Tibial artery (tissue), 4 donors: ENCODE measurements at regions not wholly inside any gene's neighbourhood (a gene's known extent, or its start where the extent isn't known, plus 50 kb on each side); places are given as distances from the start of the nearest gene placed in this dataset.
"Not testable (repeated sequence)": the region's sequence is repeated elsewhere in the genome, so short reads cannot be mapped to it uniquely, and the experiment has no call there.

Source experiments
- DNase-seq, 2 donors: peaks; one replicate each; pipeline ENCODE4 v3.0.0-alpha.2; 2019
- H3K27ac ChIP-seq, 2 donors: fragments of 200-600 bp; sonication (generic) in 1 of 2; 1 replicate in 1 of 2; 2 replicates in 1 of 2; pipeline ENCODE4 v1.5.1; 2018 to 2019; ENCODE audit warnings: mild to moderate bottlenecking in 1 of 2
- H3K27me3 ChIP-seq, 2 donors: fragments of 200-600 bp; sonication (generic) in 1 of 2; one replicate each; pipeline versions ENCODE4 v1.5.1 to v1.6.0; 2016 to 2019
- H3K36me3 ChIP-seq, 3 donors: fragments of 200-600 bp; sonication (generic) in 2 of 3; one replicate each; pipeline ENCODE4 v1.5.1; 2016 to 2019; ENCODE audit warnings: mild to moderate bottlenecking in 2 of 3
- H3K4me1 ChIP-seq, 4 donors: fragments of 200-600 bp; sonication (generic) in 2 of 4; 1 replicate in 3 of 4; 2 replicates in 1 of 4; pipeline ENCODE4 v1.5.1; 2016 to 2019
- H3K4me3 ChIP-seq, 2 donors: fragments of 200-600 bp; sonication (generic) in 1 of 2; 1 replicate in 1 of 2; 2 replicates in 1 of 2; pipeline ENCODE4 v1.5.1; 2018 to 2019; ENCODE audit warnings: mild to moderate bottlenecking in 2 of 2
- H3K9me3 ChIP-seq, 3 donors: fragments of 200-600 bp; sonication (generic) in 1 of 3; one replicate each; pipeline ENCODE4 v1.5.1; 2016 to 2019
- CTCF ChIP-seq, 2 experiments: fragments of 200-600 bp in 1 of 2; fragments of 450-650 bp in 1 of 2; IDR thresholded peaks; one replicate each; pipeline ENCODE4 v1.5.1; 2017 to 2019; ENCODE audit warnings: antibody characterized with exemption in 2 of 2, mild to moderate bottlenecking in 1 of 2, moderate library complexity in 1 of 2
- intact Hi-C: fragments of 100-400 bp; cut with DNase I; formaldehyde crosslinking; loops from one replicate; pipeline ENCODE4 v1.15.0; 2023; ENCODE audit warnings: low total_unique reads

- Histone ChIP-seq H3K36me3 (no peaks in the 10 kb centered on the region), H3K27ac (no peak overlapping the region), H3K27me3 (no peaks in the 10 kb centered on the region), H3K4me1 (no peaks in the 10 kb centered on the region), H3K9me3 (no peaks in the 10 kb centered on the region), H3K4me3 (no peak overlapping the region)
- no peak for TF ChIP-seq CTCF (IDR thresholded peaks at IDR 0.05)
- intact Hi-C loops = no loop called here
- no peak for DNase-seq
Measured at GRCh38 chr1:166675213-166675612, 164.1 kb upstream of the POGK start.

GRCh38 chr1:166676981-166677380, 162.3 kb upstream of the POGK start:
- H3K27ac ChIP-seq = no peak overlapping the region
- intact Hi-C loops = no loop called here
- no peak for TF ChIP-seq CTCF (IDR thresholded peaks at IDR 0.05)

GRCh38 chr1:166679369-166679768, 159.9 kb upstream of the POGK start:
- intact Hi-C loops = no loop called here
- no peak overlapping the region for H3K4me3 ChIP-seq
- H3K27me3 ChIP-seq = no peaks in the 10 kb centered on the region
- H3K4me1 ChIP-seq = no peaks in the 10 kb centered on the region
- no peaks in the 10 kb centered on the region for H3K36me3 ChIP-seq
- H3K27ac ChIP-seq = no peak overlapping the region
- H3K9me3 ChIP-seq = no peaks in the 10 kb centered on the region
- TF ChIP-seq CTCF (IDR thresholded peaks at IDR 0.05) = no peak
- no peak for DNase-seq

More at GRCh38 chr1:166676981-166677380, 162.3 kb upstream of the POGK start:
- Histone ChIP-seq H3K4me1 (no peaks in the 10 kb centered on the region), H3K27me3 (no peaks in the 10 kb centered on the region), H3K9me3 (no peaks in the 10 kb centered on the region), H3K36me3 (no peaks in the 10 kb centered on the region), H3K4me3 (no peak overlapping the region)
- DNase-seq = no peak

GRCh38 chr1:166682588-166682987, 156.7 kb upstream of the POGK start:
- H3K27me3 ChIP-seq = no peaks in the 10 kb centered on the region
- no peaks in the 10 kb centered on the region for H3K36me3 ChIP-seq
- no peaks in the 10 kb centered on the region for H3K4me1 ChIP-seq
- TF ChIP-seq CTCF (IDR thresholded peaks at IDR 0.05) = no peak
- no peak for DNase-seq
- intact Hi-C loops = no loop called here
- no peak overlapping the region for H3K27ac ChIP-seq
- H3K9me3 ChIP-seq = peaks cover 0 to 4% (median 0%) of the 10 kb centered on the region in 3 donors
- no peak overlapping the region for H3K4me3 ChIP-seq

GRCh38 chr1:166684669-166685068, 154.6 kb upstream of the POGK start:
- intact Hi-C loops, DNase-seq, H3K4me3 ChIP-seq, H3K4me1 ChIP-seq, H3K27ac ChIP-seq, H3K9me3 ChIP-seq, H3K36me3 ChIP-seq, H3K27me3 ChIP-seq: not testable (repeated sequence)

- no peak for TF ChIP-seq CTCF (IDR thresholded peaks at IDR 0.05)
- Histone ChIP-seq H3K27me3 (no peaks in the 10 kb centered on the region), H3K36me3 (no peaks in the 10 kb centered on the region), H3K27ac (no peak overlapping the region), H3K4me3 (no peak overlapping the region), H3K9me3 (peaks cover 0 to 4% (median 0%) of the 10 kb centered on the region in 3 donors), H3K4me1 (no peaks in the 10 kb centered on the region)
- intact Hi-C loops = no loop called here
- DNase-seq = no peak
Measured at GRCh38 chr1:166685200-166685599, 154.1 kb upstream of the POGK start.

GRCh38 chr1:166685891-166686290, 153.4 kb upstream of the POGK start:
- H3K27ac ChIP-seq, H3K27me3 ChIP-seq, H3K4me3 ChIP-seq, intact Hi-C loops, DNase-seq, H3K9me3 ChIP-seq, H3K4me1 ChIP-seq, H3K36me3 ChIP-seq: not testable (repeated sequence)

GRCh38 chr1:166690596-166690995, 148.7 kb upstream of the POGK start:
- H3K9me3 ChIP-seq, H3K4me3 ChIP-seq, H3K27ac ChIP-seq, H3K4me1 ChIP-seq, intact Hi-C loops, H3K27me3 ChIP-seq, DNase-seq, H3K36me3 ChIP-seq: not testable (repeated sequence)
